BE2C (cell line): ENCODE measurements at regions not wholly inside any gene's neighbourhood (a gene's known extent, or its start where the extent isn't known, plus 50 kb on each side); places are given as distances from the start of the nearest gene placed in this dataset.

ENCODE experiments used
- DNase-seq: peaks from one replicate; pipeline ENCODE4 v3.0.0-alpha.2; 2020
- H3K27me3 ChIP-seq: fragments of 250-450 bp; sonication (Bioruptor Pico); 2 replicates; pipeline ENCODE4 v1.5.1; 2020; ENCODE audit warnings: mild to moderate bottlenecking
- H3K36me3 ChIP-seq: fragments of 250-450 bp; sonication (Bioruptor Pico); 2 replicates; pipeline ENCODE4 v1.5.1; 2020; ENCODE audit warnings: mild to moderate bottlenecking
- H3K4me1 ChIP-seq: fragments of 250-450 bp; sonication (Bioruptor Pico); 2 replicates; pipeline ENCODE4 v1.5.1; 2020
- H3K4me3 ChIP-seq: 2 replicates; pipeline ENCODE4 v1.5.1; 2011; ENCODE audit warnings: low read depth, low read length
- H3K9me3 ChIP-seq: fragments of 250-450 bp; sonication (Bioruptor Pico); 2 replicates; pipeline ENCODE4 v1.5.1; 2020
- TF ChIP-seq, protein P1 (sequence below): IDR thresholded peaks from 2 replicates; pipeline ENCODE4 v1.5.1; 2012; ENCODE audit warnings: mild to moderate bottlenecking, low read depth, low read length

DNA sequence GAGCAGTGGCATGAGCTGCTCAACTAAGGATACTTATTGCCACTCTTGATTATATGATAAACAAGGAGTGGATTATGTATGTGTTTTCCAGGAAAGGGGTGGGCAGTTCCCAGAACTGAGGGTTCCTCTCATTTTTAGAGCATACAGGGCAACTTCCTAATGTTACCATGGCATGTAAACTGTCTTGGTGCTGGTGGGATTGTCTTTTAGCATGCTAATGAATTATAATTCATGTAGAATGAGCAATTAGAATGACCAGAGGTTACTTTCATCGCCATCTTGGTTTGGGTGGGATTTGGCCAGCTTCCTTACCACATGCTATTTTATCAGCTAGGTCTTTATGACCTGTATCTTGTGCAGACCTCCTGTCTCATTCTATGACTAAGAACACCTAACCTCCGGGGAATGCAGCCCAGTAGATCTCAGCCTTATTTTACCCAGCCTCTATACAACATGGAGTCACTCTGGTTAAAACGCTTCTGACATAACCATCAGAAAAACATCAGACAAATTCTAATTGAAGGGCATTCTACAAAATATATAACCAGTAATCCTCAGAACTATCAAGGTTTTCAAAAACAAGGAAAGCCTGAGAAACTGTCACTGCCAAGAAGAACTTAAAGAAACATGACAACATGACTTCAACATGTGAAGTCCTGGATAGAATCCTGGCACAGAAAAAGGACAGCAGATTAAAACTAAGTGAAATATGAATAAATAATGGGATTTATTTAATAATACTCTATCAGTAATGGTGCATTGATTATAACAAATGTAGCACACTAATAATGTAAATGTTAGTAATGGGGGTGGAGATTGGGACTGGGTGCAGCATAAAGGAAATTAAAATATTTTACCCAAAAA is 365.0 kb downstream of the SEMA3D start:
- TF ChIP-seq, protein P1, sequence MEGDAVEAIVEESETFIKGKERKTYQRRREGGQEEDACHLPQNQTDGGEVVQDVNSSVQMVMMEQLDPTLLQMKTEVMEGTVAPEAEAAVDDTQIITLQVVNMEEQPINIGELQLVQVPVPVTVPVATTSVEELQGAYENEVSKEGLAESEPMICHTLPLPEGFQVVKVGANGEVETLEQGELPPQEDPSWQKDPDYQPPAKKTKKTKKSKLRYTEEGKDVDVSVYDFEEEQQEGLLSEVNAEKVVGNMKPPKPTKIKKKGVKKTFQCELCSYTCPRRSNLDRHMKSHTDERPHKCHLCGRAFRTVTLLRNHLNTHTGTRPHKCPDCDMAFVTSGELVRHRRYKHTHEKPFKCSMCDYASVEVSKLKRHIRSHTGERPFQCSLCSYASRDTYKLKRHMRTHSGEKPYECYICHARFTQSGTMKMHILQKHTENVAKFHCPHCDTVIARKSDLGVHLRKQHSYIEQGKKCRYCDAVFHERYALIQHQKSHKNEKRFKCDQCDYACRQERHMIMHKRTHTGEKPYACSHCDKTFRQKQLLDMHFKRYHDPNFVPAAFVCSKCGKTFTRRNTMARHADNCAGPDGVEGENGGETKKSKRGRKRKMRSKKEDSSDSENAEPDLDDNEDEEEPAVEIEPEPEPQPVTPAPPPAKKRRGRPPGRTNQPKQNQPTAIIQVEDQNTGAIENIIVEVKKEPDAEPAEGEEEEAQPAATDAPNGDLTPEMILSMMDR: no peak
- H3K4me1 ChIP-seq: no peaks in the 10 kb centered on the region
- H3K4me3 ChIP-seq: no peak overlapping the region
- no peaks in the 10 kb centered on the region for H3K9me3 ChIP-seq
- no peaks in the 10 kb centered on the region for H3K27me3 ChIP-seq
- DNase-seq: no peak
- no peaks in the 10 kb centered on the region for H3K36me3 ChIP-seq

DNA sequence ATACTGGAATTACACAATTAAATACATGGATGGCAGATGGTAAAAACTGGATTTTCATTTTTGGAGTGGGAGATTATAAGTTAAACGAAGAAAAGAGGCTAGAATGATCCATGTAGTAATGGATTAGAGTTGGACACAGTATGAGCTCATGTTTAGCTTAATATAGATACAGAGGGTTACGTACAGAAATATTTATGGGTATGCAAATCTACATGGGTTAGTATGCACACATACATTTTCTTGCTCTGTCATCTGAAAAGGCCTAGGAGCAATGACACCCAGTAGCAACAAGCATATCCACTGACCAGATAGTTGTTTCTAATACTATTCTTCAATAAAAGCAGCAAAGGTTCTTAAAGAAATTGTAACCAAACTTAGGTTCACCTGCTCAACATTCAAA is 366.4 kb downstream of the SEMA3D start:
- no peak for DNase-seq
- TF ChIP-seq, protein P1: no peak
- Histone ChIP-seq H3K27me3 (no peaks in the 10 kb centered on the region), H3K9me3 (no peaks in the 10 kb centered on the region), H3K4me3 (no peak overlapping the region), H3K36me3 (no peaks in the 10 kb centered on the region), H3K4me1 (no peaks in the 10 kb centered on the region)

GRCh38 chr7:84817016-84817415 is 369.8 kb downstream of the SEMA3D start:
- TF ChIP-seq, protein P1: no peak
- no peaks in the 10 kb centered on the region for H3K4me1 ChIP-seq
- no peak for DNase-seq

DNA sequence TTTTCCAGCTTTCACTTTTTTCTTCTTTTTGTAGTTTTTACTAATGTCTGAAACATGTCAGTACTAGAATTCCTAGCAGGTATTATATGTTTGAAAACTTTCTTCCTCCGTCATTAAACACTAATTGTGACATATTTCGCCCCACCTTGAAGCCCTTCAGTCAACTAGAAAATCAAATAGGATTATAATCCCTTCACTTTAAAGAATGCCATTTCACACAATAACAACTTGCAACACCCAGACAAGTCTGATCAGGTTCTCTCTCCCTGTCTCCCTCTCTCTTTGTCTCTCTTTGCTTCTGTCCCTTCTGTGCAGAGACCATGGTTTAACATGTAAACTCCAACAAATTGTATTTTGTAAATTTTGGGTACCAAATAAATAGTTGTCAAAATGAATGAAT is 373.5 kb downstream of the SEMA3D start:
- no peaks in the 10 kb centered on the region for H3K9me3 ChIP-seq
- H3K4me1 ChIP-seq: no peaks in the 10 kb centered on the region
- no peak for DNase-seq
- no peak overlapping the region for H3K4me3 ChIP-seq
- H3K36me3 ChIP-seq: no peaks in the 10 kb centered on the region
- TF ChIP-seq, protein P1: no peak
- no peaks in the 10 kb centered on the region for H3K27me3 ChIP-seq

More at GRCh38 chr7:84817016-84817415, 369.8 kb downstream of the SEMA3D start:
- H3K27me3 ChIP-seq: no peaks in the 10 kb centered on the region
- H3K9me3 ChIP-seq: no peaks in the 10 kb centered on the region
- H3K4me3 ChIP-seq: no peak overlapping the region
- H3K36me3 ChIP-seq: no peaks in the 10 kb centered on the region

GRCh38 chr7:84812021-84812420 is 374.8 kb downstream of the SEMA3D start:
- H3K4me3 ChIP-seq: no peak overlapping the region
- TF ChIP-seq, protein P1: no peak
- no peaks in the 10 kb centered on the region for H3K4me1 ChIP-seq
- H3K9me3 ChIP-seq: no peaks in the 10 kb centered on the region
- no peaks in the 10 kb centered on the region for H3K27me3 ChIP-seq
- DNase-seq: no peak
- H3K36me3 ChIP-seq: no peaks in the 10 kb centered on the region

DNA sequence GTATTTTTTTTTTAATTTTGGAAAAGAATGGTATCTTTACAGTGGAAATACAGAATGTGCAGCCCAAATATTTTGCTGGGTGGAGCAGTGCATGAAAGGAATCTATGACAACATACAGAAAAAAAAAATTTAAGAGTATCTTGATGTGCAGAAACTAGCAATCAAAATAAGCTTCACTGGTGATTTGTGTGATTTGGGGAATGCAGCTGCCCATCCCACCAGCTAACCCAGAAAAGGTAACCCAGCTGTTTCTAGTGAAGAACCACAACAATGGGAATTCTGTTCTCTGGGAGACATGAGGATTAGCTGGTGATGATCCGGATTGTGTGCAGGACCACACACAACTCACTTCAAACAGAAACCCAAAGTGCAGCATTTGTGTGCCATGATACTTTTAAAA is 375.5 kb downstream of the SEMA3D start:
- Histone ChIP-seq H3K4me1 (no peaks in the 10 kb centered on the region), H3K27me3 (no peaks in the 10 kb centered on the region), H3K36me3 (no peaks in the 10 kb centered on the region), H3K4me3 (no peak overlapping the region), H3K9me3 (no peaks in the 10 kb centered on the region)
- TF ChIP-seq, protein P1: no peak
- no peak for DNase-seq
